ENCODE measurements at regions not wholly inside any gene's neighbourhood (a gene's known extent, or its start where the extent isn't known, plus 50 kb on each side); places are given as distances from the start of the nearest gene placed in this dataset.

DNA sequence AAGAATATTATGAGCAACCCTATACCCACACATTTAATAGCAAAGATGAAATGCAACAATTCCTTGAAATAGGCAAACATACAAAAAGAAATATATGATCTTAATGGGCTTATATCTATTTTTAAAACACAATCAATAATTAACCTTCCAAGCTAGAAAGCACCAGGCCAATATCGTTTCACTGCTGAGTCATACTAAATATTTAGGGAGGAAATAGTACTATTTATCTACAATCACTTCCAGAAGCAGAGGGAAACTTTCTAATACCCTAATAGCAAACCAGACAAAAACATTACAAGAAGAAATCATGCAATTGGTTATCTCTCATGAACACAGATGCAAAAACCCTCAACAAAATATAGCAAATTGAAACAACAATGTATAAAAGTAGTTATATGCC, 207.8 kb downstream of the MTHFS start:
- no peak overlapping the region for H3K4me3 Mint-ChIP-seq
- TF ChIP-seq, protein P1, sequence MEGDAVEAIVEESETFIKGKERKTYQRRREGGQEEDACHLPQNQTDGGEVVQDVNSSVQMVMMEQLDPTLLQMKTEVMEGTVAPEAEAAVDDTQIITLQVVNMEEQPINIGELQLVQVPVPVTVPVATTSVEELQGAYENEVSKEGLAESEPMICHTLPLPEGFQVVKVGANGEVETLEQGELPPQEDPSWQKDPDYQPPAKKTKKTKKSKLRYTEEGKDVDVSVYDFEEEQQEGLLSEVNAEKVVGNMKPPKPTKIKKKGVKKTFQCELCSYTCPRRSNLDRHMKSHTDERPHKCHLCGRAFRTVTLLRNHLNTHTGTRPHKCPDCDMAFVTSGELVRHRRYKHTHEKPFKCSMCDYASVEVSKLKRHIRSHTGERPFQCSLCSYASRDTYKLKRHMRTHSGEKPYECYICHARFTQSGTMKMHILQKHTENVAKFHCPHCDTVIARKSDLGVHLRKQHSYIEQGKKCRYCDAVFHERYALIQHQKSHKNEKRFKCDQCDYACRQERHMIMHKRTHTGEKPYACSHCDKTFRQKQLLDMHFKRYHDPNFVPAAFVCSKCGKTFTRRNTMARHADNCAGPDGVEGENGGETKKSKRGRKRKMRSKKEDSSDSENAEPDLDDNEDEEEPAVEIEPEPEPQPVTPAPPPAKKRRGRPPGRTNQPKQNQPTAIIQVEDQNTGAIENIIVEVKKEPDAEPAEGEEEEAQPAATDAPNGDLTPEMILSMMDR (IDR thresholded peaks at IDR 0.05; ENCODE audit: unreplicated experiment in 3 of 3): no peak

DNA sequence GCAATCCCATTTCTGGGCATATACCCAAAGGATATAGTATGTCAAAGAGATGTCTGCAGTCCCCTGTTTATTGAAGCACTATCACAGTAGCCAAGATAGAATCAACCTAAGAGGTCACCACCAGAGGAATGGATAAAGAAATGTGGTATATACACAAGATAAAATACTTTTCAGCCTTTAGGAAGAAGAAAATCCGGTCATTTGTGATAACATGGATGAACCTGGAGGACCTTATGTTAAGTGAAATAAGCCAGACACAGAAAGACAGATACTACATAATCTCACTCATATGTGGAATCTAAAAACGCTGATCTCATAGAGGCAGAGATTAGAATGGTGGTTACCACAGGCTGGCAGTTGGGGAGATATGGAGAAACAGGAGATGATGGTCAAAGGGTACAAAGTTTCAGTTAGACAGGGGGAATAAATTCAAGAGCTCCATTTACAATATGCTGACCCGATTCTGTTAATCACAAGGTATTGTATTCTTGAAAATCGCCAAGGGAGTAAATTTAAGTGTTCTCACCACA, 195.8 kb downstream of the MTHFS start:
- Mint-ChIP-seq H3K9me3 (no peaks in the 10 kb centered on the region), H3K36me3 (ENCODE audit: low read depth) (no peaks in the 10 kb centered on the region), H3K4me3 (no peak overlapping the region), H3K27ac (no peak overlapping the region), H3K4me1 (no peaks in the 10 kb centered on the region), H3K27me3 (ENCODE audit: low read depth) (no peaks in the 10 kb centered on the region)
- TF ChIP-seq, protein P1 (IDR thresholded peaks at IDR 0.05; ENCODE audit: unreplicated experiment in 3 of 3): no peak

More for the DNA sequence above, 207.8 kb downstream of the MTHFS start:
- Mint-ChIP-seq H3K27me3 (ENCODE audit: low read depth) (no peaks in the 10 kb centered on the region), H3K4me1 (no peaks in the 10 kb centered on the region), H3K36me3 (ENCODE audit: low read depth) (peaks cover 4% of the 10 kb centered on the region), H3K9me3 (peaks cover 31% of the 10 kb centered on the region), H3K27ac (no peak overlapping the region)

DNA sequence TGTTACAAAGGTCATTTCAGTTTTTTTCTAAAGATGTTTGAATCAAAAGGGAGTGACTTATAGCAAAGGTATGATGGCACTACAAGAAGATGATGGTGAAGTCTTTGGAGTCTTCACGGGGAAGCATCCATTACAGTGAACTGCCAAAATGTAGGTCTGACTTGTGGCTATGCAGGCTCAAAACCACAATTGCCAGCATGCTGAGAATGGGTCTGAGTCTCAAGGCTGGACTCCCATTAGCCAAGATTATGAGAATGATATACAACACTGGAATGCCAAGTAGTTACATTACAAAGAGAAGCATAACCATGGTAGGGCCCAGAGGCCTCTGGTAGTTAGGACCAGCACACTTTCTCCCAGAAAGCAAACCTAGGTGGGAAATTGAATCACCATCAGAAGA, 194.2 kb downstream of the MTHFS start:
- Mint-ChIP-seq H3K9me3 (peaks cover 5% of the 10 kb centered on the region), H3K4me3 (no peak overlapping the region), H3K36me3 (ENCODE audit: low read depth) (no peaks in the 10 kb centered on the region), H3K27ac (no peak overlapping the region), H3K4me1 (no peaks in the 10 kb centered on the region), H3K27me3 (ENCODE audit: low read depth) (no peaks in the 10 kb centered on the region)
- TF ChIP-seq, protein P1 (IDR thresholded peaks at IDR 0.05; ENCODE audit: unreplicated experiment in 3 of 3): no peak

DNA sequence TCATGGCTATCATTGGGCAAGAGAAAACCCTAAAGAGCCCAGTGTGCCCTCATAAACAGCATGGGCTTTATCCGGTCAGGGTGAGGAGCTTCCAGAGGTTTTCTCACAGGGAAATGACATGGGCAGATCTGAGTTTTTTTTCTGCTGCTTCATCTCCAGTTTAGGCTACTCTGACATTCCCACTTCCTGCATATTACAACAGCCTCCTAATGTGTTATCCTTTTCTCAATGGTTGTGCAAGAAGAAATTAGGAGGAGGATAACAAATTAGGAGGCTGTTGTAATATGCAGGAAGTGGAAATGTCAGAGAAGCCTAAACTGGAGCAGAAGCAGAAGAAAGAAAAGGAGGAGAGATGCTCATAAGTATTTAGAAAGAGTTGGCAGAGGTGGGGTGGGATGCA, 175.6 kb downstream of the MTHFS start:
- TF ChIP-seq, protein P1 (IDR thresholded peaks at IDR 0.05; ENCODE audit: unreplicated experiment in 3 of 3): no peak
- no peak overlapping the region for H3K4me3 Mint-ChIP-seq
- peaks cover 3% of the 10 kb centered on the region for H3K9me3 Mint-ChIP-seq
- no peaks in the 10 kb centered on the region for H3K36me3 Mint-ChIP-seq (ENCODE audit: low read depth)
- H3K4me1 Mint-ChIP-seq: no peaks in the 10 kb centered on the region
- H3K27me3 Mint-ChIP-seq (ENCODE audit: low read depth): no peaks in the 10 kb centered on the region
- H3K27ac Mint-ChIP-seq: no peak overlapping the region

DNA sequence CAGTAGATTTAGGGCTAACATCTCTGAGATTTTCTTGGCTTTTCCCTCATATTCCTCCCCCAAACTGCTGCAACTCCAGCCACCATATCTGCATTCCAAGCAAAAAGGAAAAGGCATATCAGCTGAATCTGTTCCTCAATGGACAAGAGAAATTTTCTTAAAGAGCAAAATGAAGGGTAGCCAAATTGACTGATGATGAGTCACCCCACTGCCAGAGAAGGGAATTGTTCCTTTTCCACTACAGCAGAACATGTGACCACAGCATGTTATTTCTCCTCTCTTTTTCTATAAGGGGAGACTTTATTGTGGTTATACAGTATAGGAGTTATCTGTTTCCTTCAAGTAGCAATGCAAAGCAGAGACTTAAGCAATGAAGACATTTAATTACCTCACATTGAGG, 172.5 kb downstream of the MTHFS start:
- Mint-ChIP-seq H3K4me3 (no peak overlapping the region), H3K4me1 (no peaks in the 10 kb centered on the region), H3K9me3 (peaks cover 3% of the 10 kb centered on the region), H3K27ac (no peak overlapping the region), H3K36me3 (ENCODE audit: low read depth) (no peaks in the 10 kb centered on the region), H3K27me3 (ENCODE audit: low read depth) (peaks cover 3% of the 10 kb centered on the region)
- TF ChIP-seq, protein P1 (IDR thresholded peaks at IDR 0.05; ENCODE audit: unreplicated experiment in 3 of 3): no peak

DNA sequence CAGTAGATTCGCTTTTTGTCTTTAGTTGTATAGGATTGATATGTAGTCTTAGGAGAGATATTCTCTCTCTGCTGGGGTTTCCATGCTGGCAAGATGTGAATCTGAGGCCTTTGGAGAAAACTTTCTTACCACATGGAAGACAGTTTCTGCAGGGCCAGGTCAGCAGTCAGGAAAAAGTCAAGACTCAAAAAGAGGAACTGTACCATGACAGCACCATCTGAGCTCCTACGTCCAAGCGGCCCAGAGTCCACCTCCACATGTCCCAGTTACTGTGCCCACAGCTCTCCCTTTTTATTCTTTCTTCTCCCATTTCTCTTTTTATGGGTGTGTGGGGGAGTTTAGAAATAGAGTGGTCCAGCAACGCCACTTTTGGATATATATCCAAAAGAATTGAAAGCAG, 172.0 kb downstream of the MTHFS start:
- no peaks in the 10 kb centered on the region for H3K36me3 Mint-ChIP-seq (ENCODE audit: low read depth)
- TF ChIP-seq, protein P1 (IDR thresholded peaks at IDR 0.05; ENCODE audit: unreplicated experiment in 3 of 3): no peak
- H3K27me3 Mint-ChIP-seq (ENCODE audit: low read depth): peaks cover 3% of the 10 kb centered on the region
- H3K9me3 Mint-ChIP-seq: peaks cover 6% of the 10 kb centered on the region
- no peak overlapping the region for H3K4me3 Mint-ChIP-seq
- H3K27ac Mint-ChIP-seq: no peak overlapping the region
- H3K4me1 Mint-ChIP-seq: no peaks in the 10 kb centered on the region
